Smooth muscle cell (in vitro differentiated cells): ENCODE measurements at regions not wholly inside any gene's neighbourhood (a gene's known extent, or its start where the extent isn't known, plus 50 kb on each side); places are given as distances from the start of the nearest gene placed in this dataset.

Experiments
- DNase-seq: peaks from one replicate; lab custom pipeline; 2025; ENCODE audit not compliant: unreplicated experiment; lab: John Stamatoyannopoulos, UW
- H2AFZ ChIP-seq: fragments of 200-600 bp; sonication (generic); 2 replicates; pipeline ENCODE4 v1.6.0; 2016; ENCODE audit warnings: antibody characterized with exemption, low read depth, mild to moderate bottlenecking
- H3F3A ChIP-seq: fragments of 200-600 bp; sonication (generic); 2 replicates; pipeline ENCODE4 v1.6.0; 2017; ENCODE audit warnings: antibody characterized with exemption, low read depth
- H3K27ac ChIP-seq: fragments of 200-600 bp; sonication (generic); 2 replicates; pipeline ENCODE4 v1.5.1; 2016; ENCODE audit warnings: low read depth, mild to moderate bottlenecking
- H3K27me3 ChIP-seq: fragments of 200-600 bp; sonication (generic); 2 replicates; pipeline ENCODE4 v1.6.1; 2016; ENCODE audit warnings: low read depth, mild to moderate bottlenecking
- H3K36me3 ChIP-seq: fragments of 200-600 bp; sonication (generic); 2 replicates; pipeline ENCODE4 v1.5.1; 2016; ENCODE audit warnings: low read depth
- H3K4me1 ChIP-seq: fragments of 200-600 bp; sonication (generic); 2 replicates; pipeline ENCODE4 v1.5.1; 2016; ENCODE audit warnings: low read depth
- H3K4me2 ChIP-seq: fragments of 200-600 bp; sonication (generic); 2 replicates; pipeline ENCODE4 v1.6.0; 2016; ENCODE audit warnings: mild to moderate bottlenecking
- H3K4me3 ChIP-seq: fragments of 200-600 bp; sonication (generic); 2 replicates; pipeline ENCODE4 v1.5.1; 2016; ENCODE audit warnings: mild to moderate bottlenecking
- H3K79me2 ChIP-seq: fragments of 200-600 bp; sonication (generic); 2 replicates; pipeline ENCODE4 v1.6.0; 2016; ENCODE audit warnings: low read depth, mild to moderate bottlenecking
- H3K9ac ChIP-seq: fragments of 200-600 bp; sonication (generic); 2 replicates; pipeline ENCODE4 v1.6.0; 2016; ENCODE audit warnings: low read depth
- H3K9me3 ChIP-seq: fragments of 200-600 bp; sonication (generic); replicated peaks from 2 replicates; pipeline ENCODE4 v1.5.1; 2016; ENCODE audit warnings: low read depth
- H4K20me1 ChIP-seq: fragments of 200-600 bp; sonication (generic); 2 replicates; pipeline ENCODE4 v1.6.0; 2016; ENCODE audit warnings: low read depth
- WGBS: methylation state at CpG from one replicate; pipeline ENCODE4 v1.1.7; 2016; ENCODE audit warnings: low lambda C conversion rate; 5-methylcytosine and 5-hydroxymethylcytosine counted together
- TF ChIP-seq, protein P1 (sequence below): fragments of 200-600 bp; sonication (generic); IDR thresholded peaks from 2 replicates; pipeline ENCODE4 v1.5.1; 2017; ENCODE audit warnings: borderline replicate concordance, mild to moderate bottlenecking, antibody characterized with exemption; ENCODE audit not compliant: insufficient read depth, poor library complexity, severe bottlenecking

DNA sequence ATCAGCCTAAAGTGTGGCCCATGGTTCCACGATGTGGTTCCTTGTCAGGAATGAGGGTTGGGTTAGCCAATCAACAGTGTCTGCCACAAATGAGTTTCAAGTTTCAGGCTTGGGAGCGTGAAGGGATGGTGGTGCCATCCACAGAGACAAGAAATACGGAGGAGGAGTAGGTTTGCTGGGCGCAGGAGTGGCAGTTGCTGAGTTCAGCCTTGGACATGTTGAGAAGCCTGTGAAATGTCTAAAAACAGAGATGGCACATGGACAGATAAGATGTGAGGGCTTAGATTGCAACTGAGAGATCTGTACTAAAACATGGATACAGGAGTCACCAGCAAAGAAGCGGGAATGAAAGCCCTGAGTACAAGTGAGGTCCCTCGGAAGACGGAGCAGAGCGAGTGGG, 481.0 kb downstream of the BCOR start:
- Histone ChIP-seq H3F3A (peaks cover 14% of the 10 kb centered on the region), H3K27me3 (peaks cover 9% of the 10 kb centered on the region), H4K20me1 (no peaks in the 10 kb centered on the region), H3K4me3 (no peak overlapping the region), H3K36me3 (no peaks in the 10 kb centered on the region), H3K27ac (no peak overlapping the region), H3K4me2 (no peak overlapping the region), H3K9me3 (no peaks in the 10 kb centered on the region), H3K9ac (no peak overlapping the region), H2AFZ (no peak overlapping the region), H3K79me2 (no peaks in the 10 kb centered on the region), H3K4me1 (peaks cover 20% of the 10 kb centered on the region)
- TF ChIP-seq, protein P1, sequence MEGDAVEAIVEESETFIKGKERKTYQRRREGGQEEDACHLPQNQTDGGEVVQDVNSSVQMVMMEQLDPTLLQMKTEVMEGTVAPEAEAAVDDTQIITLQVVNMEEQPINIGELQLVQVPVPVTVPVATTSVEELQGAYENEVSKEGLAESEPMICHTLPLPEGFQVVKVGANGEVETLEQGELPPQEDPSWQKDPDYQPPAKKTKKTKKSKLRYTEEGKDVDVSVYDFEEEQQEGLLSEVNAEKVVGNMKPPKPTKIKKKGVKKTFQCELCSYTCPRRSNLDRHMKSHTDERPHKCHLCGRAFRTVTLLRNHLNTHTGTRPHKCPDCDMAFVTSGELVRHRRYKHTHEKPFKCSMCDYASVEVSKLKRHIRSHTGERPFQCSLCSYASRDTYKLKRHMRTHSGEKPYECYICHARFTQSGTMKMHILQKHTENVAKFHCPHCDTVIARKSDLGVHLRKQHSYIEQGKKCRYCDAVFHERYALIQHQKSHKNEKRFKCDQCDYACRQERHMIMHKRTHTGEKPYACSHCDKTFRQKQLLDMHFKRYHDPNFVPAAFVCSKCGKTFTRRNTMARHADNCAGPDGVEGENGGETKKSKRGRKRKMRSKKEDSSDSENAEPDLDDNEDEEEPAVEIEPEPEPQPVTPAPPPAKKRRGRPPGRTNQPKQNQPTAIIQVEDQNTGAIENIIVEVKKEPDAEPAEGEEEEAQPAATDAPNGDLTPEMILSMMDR = no peak
- DNase-seq = no peak
- 48% methylated on average over 8 of the region's 8 CpGs for WGBS

DNA sequence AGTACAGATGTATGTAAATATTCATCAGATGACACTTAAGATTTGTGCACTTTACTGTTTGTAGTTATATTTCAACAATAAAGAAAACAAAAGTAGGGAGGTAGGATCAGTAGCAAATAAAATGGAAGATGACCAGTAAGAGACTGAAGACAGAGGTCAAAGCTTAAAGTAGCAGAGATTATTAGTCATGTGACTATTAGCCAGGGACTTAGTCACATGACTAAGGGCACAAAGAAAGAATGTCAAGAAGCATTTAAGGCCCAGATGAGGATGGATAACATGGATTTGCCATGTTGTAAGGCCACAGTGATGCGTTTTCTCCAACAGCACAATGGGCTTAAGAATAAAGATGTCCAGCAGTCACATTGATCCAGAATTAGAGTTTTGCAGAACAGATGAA, 479.6 kb downstream of the BCOR start:
- H2AFZ ChIP-seq = no peak overlapping the region
- H3K9me3 ChIP-seq = no peaks in the 10 kb centered on the region
- peaks cover 6% of the 10 kb centered on the region for H3F3A ChIP-seq
- no peak overlapping the region for H3K4me3 ChIP-seq
- H3K27me3 ChIP-seq = peaks cover 9% of the 10 kb centered on the region
- no peaks in the 10 kb centered on the region for H3K36me3 ChIP-seq
- WGBS = 95% methylated on average over 1 of the region's 1 CpG
- peaks cover 11% of the 10 kb centered on the region for H3K4me1 ChIP-seq
- H3K4me2 ChIP-seq = no peak overlapping the region
- TF ChIP-seq, protein P1 = no peak
- no peaks in the 10 kb centered on the region for H4K20me1 ChIP-seq
- no peaks in the 10 kb centered on the region for H3K79me2 ChIP-seq
- H3K27ac ChIP-seq = no peak overlapping the region
- DNase-seq = no peak
- H3K9ac ChIP-seq = no peak overlapping the region

DNA sequence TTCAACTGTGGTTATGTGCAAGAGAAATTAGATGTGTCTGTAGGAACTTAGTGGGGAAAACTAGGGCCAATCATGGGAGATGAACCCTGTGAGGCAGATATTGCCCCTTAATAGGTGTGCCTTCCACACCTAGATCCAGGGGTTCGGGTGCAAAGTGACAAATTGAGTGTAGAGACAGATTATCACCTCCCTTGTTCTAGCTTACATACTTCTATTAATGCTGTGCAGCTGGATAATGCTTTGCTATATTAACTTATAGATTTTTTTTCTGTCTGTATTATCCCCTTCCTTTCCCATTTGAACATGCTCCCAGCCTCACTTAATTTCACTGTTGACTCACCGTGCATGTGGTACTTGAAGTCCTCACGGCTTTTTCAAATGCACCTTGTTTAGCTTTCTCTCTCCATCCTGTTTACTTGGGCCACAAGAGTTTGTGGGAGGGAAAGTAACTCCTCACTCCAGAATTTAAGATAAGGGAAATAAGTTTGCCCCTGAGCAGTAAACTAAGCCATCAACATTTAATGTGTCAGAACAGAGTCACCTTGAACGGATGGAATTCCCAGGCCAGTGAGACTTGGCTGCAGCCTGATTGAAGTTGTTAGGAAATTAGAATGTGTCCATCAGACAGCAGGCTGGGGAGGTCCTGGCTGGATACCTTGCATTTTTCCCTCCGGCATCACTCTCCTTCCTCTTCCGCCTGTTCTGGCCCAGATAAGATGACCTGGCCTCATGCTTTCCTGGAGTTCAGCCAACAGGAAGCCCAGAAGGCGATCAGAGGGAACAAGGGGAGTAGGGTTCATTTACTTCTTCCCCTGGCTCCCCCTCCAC, 478.4 kb downstream of the BCOR start:
- Histone ChIP-seq H3K27ac (no peak overlapping the region), H4K20me1 (no peaks in the 10 kb centered on the region), H3K4me1 (peaks cover 5% of the 10 kb centered on the region), H3K27me3 (no peaks in the 10 kb centered on the region), H2AFZ (no peak overlapping the region), H3K36me3 (no peaks in the 10 kb centered on the region), H3K9ac (no peak overlapping the region), H3F3A (peaks cover 6% of the 10 kb centered on the region), H3K4me3 (no peak overlapping the region), H3K9me3 (no peaks in the 10 kb centered on the region), H3K4me2 (no peak overlapping the region), H3K79me2 (no peaks in the 10 kb centered on the region)
- 76% methylated on average over 7 of the region's 7 CpGs for WGBS
- no peak for DNase-seq
- TF ChIP-seq, protein P1 = no peak

DNA sequence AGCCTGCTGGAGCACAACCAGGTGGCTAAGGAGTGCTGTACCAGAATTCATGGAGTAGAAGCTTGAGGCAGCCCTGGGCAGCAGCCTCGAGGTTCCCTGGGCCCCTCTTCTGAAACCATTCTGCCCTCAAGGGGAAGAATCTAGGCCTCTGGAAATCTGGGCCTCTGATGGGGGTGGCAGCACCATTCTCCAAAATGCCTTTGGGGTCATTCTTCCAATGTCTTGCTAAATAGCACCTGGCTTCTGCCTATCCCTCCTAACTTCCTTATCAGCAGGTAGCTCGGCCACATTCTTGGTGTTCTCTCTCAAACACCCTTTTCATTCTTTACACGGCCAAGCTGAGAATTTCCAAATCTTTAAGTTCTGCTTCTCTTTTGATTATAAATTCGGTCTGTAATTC, 473.6 kb downstream of the BCOR start:
- Histone ChIP-seq H3K27ac (no peak overlapping the region), H3K79me2 (no peaks in the 10 kb centered on the region), H3K4me3 (no peak overlapping the region), H3K27me3 (no peaks in the 10 kb centered on the region), H3K9me3 (no peaks in the 10 kb centered on the region), H2AFZ (no peak overlapping the region), H3K36me3 (no peaks in the 10 kb centered on the region), H3K4me2 (no peak overlapping the region), H4K20me1 (no peaks in the 10 kb centered on the region), H3F3A (no peaks in the 10 kb centered on the region), H3K9ac (no peak overlapping the region), H3K4me1 (no peaks in the 10 kb centered on the region)
- DNase-seq = no peak
- TF ChIP-seq, protein P1 = no peak
- WGBS = 76% methylated on average over 4 of the region's 4 CpGs
